Ovary (tissue), 3 donors: ENCODE measurements at regions not wholly inside any gene's neighbourhood (a gene's known extent, or its start where the extent isn't known, plus 50 kb on each side); places are given as distances from the start of the nearest gene placed in this dataset.

Source experiments
- POLR2A ChIP-seq: fragments of 450-650 bp; IDR thresholded peaks from one replicate; pipeline ENCODE4 v1.6.1; 2017; ENCODE audit warnings: antibody characterized with exemption, mild to moderate bottlenecking, moderate library complexity
- TF ChIP-seq, protein P1 (sequence below), 3 donors: fragments of 450-650 bp in 2 of 3; fragments of 200-600 bp in 1 of 3; IDR thresholded peaks; one replicate each; pipeline versions ENCODE4 v1.5.1 to v1.8.0; 2016 to 2022; ENCODE audit warnings: antibody characterized with exemption in 3 of 3, mild to moderate bottlenecking in 1 of 3
- donor health status: DM: no; HTN: no; CAD: no.

DNA sequence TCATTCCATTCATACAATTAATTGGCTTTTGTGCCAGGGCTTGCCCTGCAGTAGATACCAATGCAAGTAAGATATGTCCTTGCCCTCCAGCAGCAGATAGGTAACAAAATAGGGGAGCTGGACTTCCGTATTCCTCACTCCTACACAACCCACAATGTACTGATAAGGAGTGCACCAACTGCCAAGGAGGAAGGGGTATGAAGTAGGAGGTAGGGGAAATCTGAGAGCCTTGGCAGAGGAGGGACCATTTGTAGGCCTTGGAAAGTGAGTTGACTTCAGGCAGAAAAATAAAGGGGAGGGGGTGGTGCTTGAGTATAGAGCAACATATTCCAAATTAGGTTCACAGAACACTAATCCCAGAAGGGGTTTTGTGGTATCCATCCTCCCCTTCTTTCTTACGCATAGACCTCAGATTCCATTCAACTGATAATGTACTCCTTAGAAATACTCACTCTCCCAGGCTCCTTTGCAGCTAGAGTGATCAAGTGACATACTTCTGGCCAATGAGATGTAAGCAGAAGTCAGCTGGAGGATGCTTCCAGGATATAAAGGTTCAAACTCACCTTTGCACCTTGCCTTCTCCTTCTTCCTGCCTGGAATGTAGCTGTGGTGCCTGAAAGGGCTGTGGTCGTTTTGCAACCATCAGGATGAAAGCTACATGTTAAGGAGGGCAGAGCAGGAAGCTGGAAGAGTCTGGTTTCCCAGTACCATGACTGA lies 127.1 kb upstream of the SMAD3 start:
- TF ChIP-seq, protein P1, sequence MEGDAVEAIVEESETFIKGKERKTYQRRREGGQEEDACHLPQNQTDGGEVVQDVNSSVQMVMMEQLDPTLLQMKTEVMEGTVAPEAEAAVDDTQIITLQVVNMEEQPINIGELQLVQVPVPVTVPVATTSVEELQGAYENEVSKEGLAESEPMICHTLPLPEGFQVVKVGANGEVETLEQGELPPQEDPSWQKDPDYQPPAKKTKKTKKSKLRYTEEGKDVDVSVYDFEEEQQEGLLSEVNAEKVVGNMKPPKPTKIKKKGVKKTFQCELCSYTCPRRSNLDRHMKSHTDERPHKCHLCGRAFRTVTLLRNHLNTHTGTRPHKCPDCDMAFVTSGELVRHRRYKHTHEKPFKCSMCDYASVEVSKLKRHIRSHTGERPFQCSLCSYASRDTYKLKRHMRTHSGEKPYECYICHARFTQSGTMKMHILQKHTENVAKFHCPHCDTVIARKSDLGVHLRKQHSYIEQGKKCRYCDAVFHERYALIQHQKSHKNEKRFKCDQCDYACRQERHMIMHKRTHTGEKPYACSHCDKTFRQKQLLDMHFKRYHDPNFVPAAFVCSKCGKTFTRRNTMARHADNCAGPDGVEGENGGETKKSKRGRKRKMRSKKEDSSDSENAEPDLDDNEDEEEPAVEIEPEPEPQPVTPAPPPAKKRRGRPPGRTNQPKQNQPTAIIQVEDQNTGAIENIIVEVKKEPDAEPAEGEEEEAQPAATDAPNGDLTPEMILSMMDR (IDR thresholded peaks at IDR 0.05) = no peak
- TF ChIP-seq POLR2A = no peak
